Loucy (cell line): ENCODE measurements at regions not wholly inside any gene's neighbourhood (a gene's known extent, or its start where the extent isn't known, plus 50 kb on each side); places are given as distances from the start of the nearest gene placed in this dataset.
"Not testable (repeated sequence)": the region's sequence is repeated elsewhere in the genome, so short reads cannot be mapped to it uniquely, and the experiment has no call there.

Source experiments
- H2AFZ ChIP-seq: fragments of 200-600 bp; sonication (generic); 2 replicates; pipeline ENCODE4 v1.6.0; 2016; ENCODE audit warnings: antibody characterized with exemption, mild to moderate bottlenecking, low read length, moderate library complexity
- H3F3A ChIP-seq: fragments of 200-600 bp; 2 replicates; pipeline ENCODE4 v1.6.0; 2016; ENCODE audit warnings: antibody characterized with exemption, low read depth, mild to moderate bottlenecking
- H3K27me3 ChIP-seq: fragments of 200-600 bp; sonication (generic); 2 replicates; pipeline ENCODE4 v1.6.1; 2014; ENCODE audit warnings: low read length, mild to moderate bottlenecking; ENCODE audit not compliant: insufficient read depth, poor library complexity, severe bottlenecking
- H3K36me3 ChIP-seq: fragments of 200-600 bp; sonication (generic); 2 replicates; pipeline ENCODE4 v1.6.1; 2016; ENCODE audit warnings: low read length; ENCODE audit not compliant: insufficient read depth
- H3K4me1 ChIP-seq: fragments of 200-600 bp; sonication (generic); 2 replicates; pipeline ENCODE4 v1.5.1; 2014; ENCODE audit warnings: low read length, mild to moderate bottlenecking; ENCODE audit not compliant: insufficient read depth, poor library complexity, severe bottlenecking
- H3K4me2 ChIP-seq: fragments of 200-600 bp; sonication (generic); 2 replicates; pipeline ENCODE4 v1.6.0; 2014; ENCODE audit warnings: antibody characterized with exemption, low read length, low read depth, mild to moderate bottlenecking; ENCODE audit not compliant: poor library complexity, severe bottlenecking
- H3K4me3 ChIP-seq: fragments of 200-600 bp; sonication (generic); 2 replicates; pipeline ENCODE4 v1.5.1; 2014; ENCODE audit warnings: low read length, mild to moderate bottlenecking, mixed read lengths; ENCODE audit not compliant: poor library complexity, severe bottlenecking
- H3K79me2 ChIP-seq: fragments of 200-600 bp; sonication (generic); 2 replicates; pipeline ENCODE4 v1.6.1; 2014; ENCODE audit warnings: low read length; ENCODE audit not compliant: insufficient read depth
- H3K9ac ChIP-seq: fragments of 200-600 bp; sonication (generic); 2 replicates; pipeline ENCODE4 v1.6.0; 2014; ENCODE audit warnings: mild to moderate bottlenecking, low read depth, low read length, moderate library complexity; ENCODE audit not compliant: poor library complexity, severe bottlenecking
- H3K9me2 ChIP-seq: fragments of 200-600 bp; sonication (generic); replicated peaks from 2 replicates; pipeline ENCODE4 v1.6.1; 2016; ENCODE audit warnings: low read depth, low read length, mixed read lengths
- H3K9me3 ChIP-seq: fragments of 200-600 bp; sonication (generic); 2 replicates; pipeline ENCODE4 v1.6.1; 2014; ENCODE audit warnings: mild to moderate bottlenecking, antibody characterized with exemption, low read length, low read depth; ENCODE audit not compliant: insufficient read depth
- H4K20me1 ChIP-seq: fragments of 200-600 bp; sonication (generic); 2 replicates; pipeline ENCODE4 v1.6.0; 2014; ENCODE audit warnings: antibody characterized with exemption, low read length, mild to moderate bottlenecking; ENCODE audit not compliant: insufficient read depth, poor library complexity, severe bottlenecking
- CTCF ChIP-seq: fragments of 200-600 bp; sonication (generic); conservative IDR thresholded peaks from 2 replicates; pipeline ENCODE4 v1.5.1; 2014; ENCODE audit warnings: mild to moderate bottlenecking, antibody characterized with exemption, low read length
- EZH2phosphoT487 ChIP-seq: fragments of 200-600 bp; IDR thresholded peaks from 2 replicates; pipeline ENCODE4 v1.6.1; 2018; ENCODE audit warnings: antibody characterized with exemption, mild to moderate bottlenecking, moderate library complexity, borderline replicate concordance

- H3K4me3 ChIP-seq: no peak overlapping the region
- H3K36me3 ChIP-seq: no peaks in the 10 kb centered on the region
- H3K4me2 ChIP-seq: no peak overlapping the region
- no peaks in the 10 kb centered on the region for H3K4me1 ChIP-seq
- H3F3A ChIP-seq: no peaks in the 10 kb centered on the region
- no peak overlapping the region for H3K9ac ChIP-seq
- H3K27me3 ChIP-seq: no peaks in the 10 kb centered on the region
- no peak overlapping the region for H2AFZ ChIP-seq
- no peaks in the 10 kb centered on the region for H3K9me2 ChIP-seq
- H3K79me2 ChIP-seq: no peaks in the 10 kb centered on the region
- H3K9me3 ChIP-seq: no peaks in the 10 kb centered on the region; the same call in 1 of the 2 replicates
- no peaks in the 10 kb centered on the region for H4K20me1 ChIP-seq
- TF ChIP-seq CTCF (no peak), EZH2phosphoT487 (no peak)
These were observed 62.4 kb upstream of the WDFY3 start for GRCh38 chr4:85028910-85029309.

DNA sequence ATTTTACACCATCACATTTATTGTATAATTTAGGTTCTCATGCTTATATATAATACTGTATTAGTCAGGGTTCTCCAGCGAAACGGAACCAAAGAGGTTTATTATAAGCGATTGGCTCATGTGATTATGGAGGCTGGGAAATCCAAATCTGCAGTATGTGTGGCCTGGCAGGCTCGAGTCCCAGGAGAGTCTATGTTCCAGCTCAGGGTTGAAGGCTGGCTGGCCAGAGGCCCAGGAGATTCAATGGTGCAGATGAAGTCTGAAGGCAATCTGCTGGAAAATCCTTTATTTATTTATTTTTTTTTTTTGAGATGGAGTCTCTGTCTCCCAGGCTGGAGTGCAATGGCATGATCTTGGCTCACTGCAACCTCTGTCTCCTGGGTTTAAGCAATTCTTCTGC, 63.0 kb upstream of the WDFY3 start:
- no peaks in the 10 kb centered on the region for H4K20me1 ChIP-seq
- H3K9me2 ChIP-seq: no peaks in the 10 kb centered on the region
- no peaks in the 10 kb centered on the region for H3K79me2 ChIP-seq
- H3K36me3 ChIP-seq: no peaks in the 10 kb centered on the region
- H3K9ac ChIP-seq: no peak overlapping the region
- H3K27me3 ChIP-seq: no peaks in the 10 kb centered on the region
- no peaks in the 10 kb centered on the region for H3F3A ChIP-seq
- H3K4me3 ChIP-seq: no peak overlapping the region
- no peak overlapping the region for H2AFZ ChIP-seq
- no peak overlapping the region for H3K4me2 ChIP-seq
- no peaks in the 10 kb centered on the region; the same call in 1 of the 2 replicates for H3K9me3 ChIP-seq
- H3K4me1 ChIP-seq: no peaks in the 10 kb centered on the region
- no peak for TF ChIP-seq EZH2phosphoT487
- TF ChIP-seq CTCF: no peak

GRCh38 chr4:85030156-85030555, 63.7 kb upstream of the WDFY3 start:
- H2AFZ ChIP-seq: no peak overlapping the region
- no peaks in the 10 kb centered on the region for H3F3A ChIP-seq
- H3K9me3 ChIP-seq: peaks cover 4% of the 10 kb centered on the region; the same call in 1 of the 2 replicates
- H3K9ac ChIP-seq: no peak overlapping the region
- H3K9me2 ChIP-seq: no peaks in the 10 kb centered on the region
- no peaks in the 10 kb centered on the region for H3K4me1 ChIP-seq
- H3K36me3 ChIP-seq: no peaks in the 10 kb centered on the region
- no peak overlapping the region for H3K4me3 ChIP-seq
- H3K79me2 ChIP-seq: no peaks in the 10 kb centered on the region
- no peak overlapping the region for H3K4me2 ChIP-seq
- H3K27me3 ChIP-seq: no peaks in the 10 kb centered on the region
- no peak for TF ChIP-seq EZH2phosphoT487
- TF ChIP-seq CTCF: no peak
- no peaks in the 10 kb centered on the region for H4K20me1 ChIP-seq

DNA sequence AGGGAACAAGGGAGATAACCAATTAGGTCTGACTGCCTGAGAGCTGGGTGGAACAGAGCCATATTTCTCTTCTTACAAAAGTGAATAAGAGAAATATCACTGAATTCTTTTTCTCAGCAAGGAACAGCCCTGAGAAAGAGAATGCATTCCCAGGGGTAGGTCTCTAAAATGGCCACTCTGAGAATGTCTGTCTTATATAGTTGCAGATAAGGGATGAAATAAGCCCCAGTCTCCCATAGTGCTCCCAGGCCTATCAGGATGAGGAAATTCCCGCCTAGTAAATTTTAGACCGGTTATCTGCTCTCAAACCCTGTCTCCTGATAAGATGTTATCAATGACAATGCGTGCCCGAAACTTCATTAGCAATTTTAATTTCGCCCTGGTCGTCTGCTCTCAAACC, 67.3 kb upstream of the WDFY3 start:
- not testable (repeated sequence) for H3K9me3 ChIP-seq, H3K36me3 ChIP-seq, H4K20me1 ChIP-seq, H3F3A ChIP-seq, H3K9ac ChIP-seq, H3K4me1 ChIP-seq, H3K4me3 ChIP-seq, H3K79me2 ChIP-seq, H3K4me2 ChIP-seq, H3K27me3 ChIP-seq, H3K9me2 ChIP-seq, H2AFZ ChIP-seq
